ENCODE measurements at regions not wholly inside any gene's neighbourhood (a gene's known extent, or its start where the extent isn't known, plus 50 kb on each side); places are given as distances from the start of the nearest gene placed in this dataset.

DNA sequence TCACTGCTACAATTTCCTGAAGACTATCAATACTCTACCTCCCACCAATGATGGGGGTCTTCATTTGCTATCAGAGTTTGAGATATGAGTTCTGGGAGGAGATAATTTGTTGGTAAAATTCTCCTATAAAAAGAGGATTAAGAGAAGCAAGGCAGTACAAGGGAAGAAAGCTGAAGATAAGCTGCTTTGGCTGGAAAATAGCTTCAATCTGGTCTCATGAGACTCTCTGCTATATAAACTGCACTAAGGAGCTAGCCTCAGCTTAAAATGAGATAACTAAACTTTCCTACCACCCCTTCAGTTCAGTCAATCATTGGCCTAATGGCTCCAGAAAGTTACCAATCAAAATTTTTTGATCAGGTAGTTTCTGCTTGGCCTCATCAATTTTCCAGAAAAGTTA, 2105.0 kb downstream of the ARAP2 start:
- TF ChIP-seq, protein P1, sequence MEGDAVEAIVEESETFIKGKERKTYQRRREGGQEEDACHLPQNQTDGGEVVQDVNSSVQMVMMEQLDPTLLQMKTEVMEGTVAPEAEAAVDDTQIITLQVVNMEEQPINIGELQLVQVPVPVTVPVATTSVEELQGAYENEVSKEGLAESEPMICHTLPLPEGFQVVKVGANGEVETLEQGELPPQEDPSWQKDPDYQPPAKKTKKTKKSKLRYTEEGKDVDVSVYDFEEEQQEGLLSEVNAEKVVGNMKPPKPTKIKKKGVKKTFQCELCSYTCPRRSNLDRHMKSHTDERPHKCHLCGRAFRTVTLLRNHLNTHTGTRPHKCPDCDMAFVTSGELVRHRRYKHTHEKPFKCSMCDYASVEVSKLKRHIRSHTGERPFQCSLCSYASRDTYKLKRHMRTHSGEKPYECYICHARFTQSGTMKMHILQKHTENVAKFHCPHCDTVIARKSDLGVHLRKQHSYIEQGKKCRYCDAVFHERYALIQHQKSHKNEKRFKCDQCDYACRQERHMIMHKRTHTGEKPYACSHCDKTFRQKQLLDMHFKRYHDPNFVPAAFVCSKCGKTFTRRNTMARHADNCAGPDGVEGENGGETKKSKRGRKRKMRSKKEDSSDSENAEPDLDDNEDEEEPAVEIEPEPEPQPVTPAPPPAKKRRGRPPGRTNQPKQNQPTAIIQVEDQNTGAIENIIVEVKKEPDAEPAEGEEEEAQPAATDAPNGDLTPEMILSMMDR (conservative IDR thresholded peaks at IDR 0.05 in 1 of 2, IDR thresholded peaks at IDR 0.05 in 1 of 2; ENCODE audit: low read depth in 1 of 2, low read length in 2 of 2): no peak
- no peak for TF ChIP-seq EZH2 (IDR thresholded peaks at IDR 0.05; ENCODE audit: low read length, missing control alignments)

All from fibroblast of lung (primary cell).